Smooth muscle cell (in vitro differentiated cells): ENCODE measurements at regions not wholly inside any gene's neighbourhood (a gene's known extent, or its start where the extent isn't known, plus 50 kb on each side); places are given as distances from the start of the nearest gene placed in this dataset.

Experiments
- DNase-seq: peaks from one replicate; lab custom pipeline; 2025; ENCODE audit not compliant: unreplicated experiment; lab: John Stamatoyannopoulos, UW
- H2AFZ ChIP-seq: fragments of 200-600 bp; sonication (generic); 2 replicates; pipeline ENCODE4 v1.6.0; 2016; ENCODE audit warnings: antibody characterized with exemption, low read depth, mild to moderate bottlenecking
- H3F3A ChIP-seq: fragments of 200-600 bp; sonication (generic); 2 replicates; pipeline ENCODE4 v1.6.0; 2017; ENCODE audit warnings: antibody characterized with exemption, low read depth
- H3K27ac ChIP-seq: fragments of 200-600 bp; sonication (generic); 2 replicates; pipeline ENCODE4 v1.5.1; 2016; ENCODE audit warnings: low read depth, mild to moderate bottlenecking
- H3K27me3 ChIP-seq: fragments of 200-600 bp; sonication (generic); 2 replicates; pipeline ENCODE4 v1.6.1; 2016; ENCODE audit warnings: low read depth, mild to moderate bottlenecking
- H3K36me3 ChIP-seq: fragments of 200-600 bp; sonication (generic); 2 replicates; pipeline ENCODE4 v1.5.1; 2016; ENCODE audit warnings: low read depth
- H3K4me1 ChIP-seq: fragments of 200-600 bp; sonication (generic); 2 replicates; pipeline ENCODE4 v1.5.1; 2016; ENCODE audit warnings: low read depth
- H3K4me2 ChIP-seq: fragments of 200-600 bp; sonication (generic); 2 replicates; pipeline ENCODE4 v1.6.0; 2016; ENCODE audit warnings: mild to moderate bottlenecking
- H3K4me3 ChIP-seq: fragments of 200-600 bp; sonication (generic); 2 replicates; pipeline ENCODE4 v1.5.1; 2016; ENCODE audit warnings: mild to moderate bottlenecking
- H3K79me2 ChIP-seq: fragments of 200-600 bp; sonication (generic); 2 replicates; pipeline ENCODE4 v1.6.0; 2016; ENCODE audit warnings: low read depth, mild to moderate bottlenecking
- H3K9ac ChIP-seq: fragments of 200-600 bp; sonication (generic); 2 replicates; pipeline ENCODE4 v1.6.0; 2016; ENCODE audit warnings: low read depth
- H3K9me3 ChIP-seq: fragments of 200-600 bp; sonication (generic); replicated peaks from 2 replicates; pipeline ENCODE4 v1.5.1; 2016; ENCODE audit warnings: low read depth
- H4K20me1 ChIP-seq: fragments of 200-600 bp; sonication (generic); 2 replicates; pipeline ENCODE4 v1.6.0; 2016; ENCODE audit warnings: low read depth
- CTCF ChIP-seq: fragments of 200-600 bp; sonication (generic); IDR thresholded peaks from 2 replicates; pipeline ENCODE4 v1.5.1; 2017; ENCODE audit warnings: borderline replicate concordance, mild to moderate bottlenecking, antibody characterized with exemption; ENCODE audit not compliant: insufficient read depth, poor library complexity, severe bottlenecking
- WGBS: methylation state at CpG from one replicate; pipeline ENCODE4 v1.1.7; 2016; ENCODE audit warnings: low lambda C conversion rate; 5-methylcytosine and 5-hydroxymethylcytosine counted together

GRCh38 chr3:17836919-17837318 lies 94.5 kb upstream of the TBC1D5 start:
- H3K9me3 ChIP-seq = no peaks in the 10 kb centered on the region
- no peaks in the 10 kb centered on the region for H3K79me2 ChIP-seq
- no peaks in the 10 kb centered on the region for H3K4me1 ChIP-seq
- no peaks in the 10 kb centered on the region for H3K36me3 ChIP-seq
- no peak overlapping the region for H3K27ac ChIP-seq
- no peak overlapping the region for H3K4me3 ChIP-seq
- 89% methylated on average over 6 of the region's 6 CpGs for WGBS
- no peaks in the 10 kb centered on the region for H4K20me1 ChIP-seq
- H3F3A ChIP-seq = no peaks in the 10 kb centered on the region
- no peak for TF ChIP-seq CTCF
- no peak overlapping the region for H3K4me2 ChIP-seq
- no peak overlapping the region for H2AFZ ChIP-seq
- no peak for DNase-seq
- H3K27me3 ChIP-seq = peaks cover 32% of the 10 kb centered on the region
- no peak overlapping the region for H3K9ac ChIP-seq

DNA sequence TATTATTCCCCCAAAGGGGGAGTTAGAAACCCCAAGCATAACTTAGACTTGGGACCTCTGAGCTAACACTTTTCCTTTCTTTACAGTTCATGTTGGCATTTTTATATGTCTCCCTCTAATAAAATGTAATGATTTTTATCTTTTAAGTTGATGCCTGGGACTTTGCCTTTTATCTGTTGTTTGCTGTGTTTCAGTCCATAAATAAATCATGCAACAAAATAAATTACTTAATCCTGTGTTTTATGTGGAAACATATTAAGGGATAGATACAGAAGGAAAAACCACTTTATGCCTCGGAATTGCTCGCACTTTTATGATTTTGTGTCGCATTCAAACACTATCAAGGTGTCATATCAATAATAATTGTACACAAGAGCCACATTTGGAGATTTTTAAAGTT lies 93.7 kb upstream of the TBC1D5 start:
- Histone ChIP-seq H3K9ac (no peak overlapping the region), H2AFZ (no peak overlapping the region), H3K27me3 (peaks cover 32% of the 10 kb centered on the region), H3F3A (no peaks in the 10 kb centered on the region), H3K4me1 (no peaks in the 10 kb centered on the region), H3K79me2 (no peaks in the 10 kb centered on the region), H3K4me2 (no peak overlapping the region), H3K4me3 (no peak overlapping the region), H3K9me3 (no peaks in the 10 kb centered on the region), H4K20me1 (no peaks in the 10 kb centered on the region), H3K27ac (no peak overlapping the region), H3K36me3 (no peaks in the 10 kb centered on the region)
- WGBS = 74% methylated on average over 3 of the region's 3 CpGs
- TF ChIP-seq CTCF = no peak
- no peak for DNase-seq

DNA sequence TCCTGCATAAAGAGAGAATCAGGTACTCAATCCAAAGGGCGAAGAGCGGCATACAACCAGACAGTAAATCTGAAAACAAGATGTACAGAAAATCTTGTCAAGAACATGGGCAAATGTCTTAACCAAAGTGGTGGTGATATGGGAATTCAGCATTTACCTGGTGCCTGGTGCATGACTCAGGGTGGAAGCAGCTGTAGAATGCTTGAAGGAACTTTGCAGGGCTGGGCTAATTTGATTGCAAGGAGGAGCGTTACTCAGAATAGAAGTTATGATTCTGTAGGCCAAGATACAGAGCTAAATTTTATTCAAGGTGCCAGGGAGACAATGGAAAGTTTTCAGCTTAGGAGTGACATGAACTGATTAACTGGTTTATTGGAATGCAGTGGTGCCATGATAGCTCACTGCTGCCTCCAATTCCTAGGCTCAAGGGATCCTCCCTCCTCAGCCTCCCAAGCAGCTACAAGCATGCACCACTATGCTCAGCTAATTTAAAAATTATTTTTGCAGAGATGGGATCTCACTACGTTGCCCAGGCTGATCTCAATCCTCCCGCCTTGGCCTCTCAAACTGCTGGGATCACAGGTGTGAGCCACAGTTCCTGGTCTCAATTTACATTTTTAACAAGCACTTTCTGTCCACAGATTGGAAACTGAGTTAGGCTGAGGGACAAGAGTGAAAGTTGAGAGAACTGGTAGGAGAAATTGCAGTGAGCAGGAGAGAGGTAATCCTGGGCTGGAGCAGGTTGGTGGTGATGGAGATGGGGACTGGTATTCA lies 91.5 kb upstream of the TBC1D5 start:
- Histone ChIP-seq H2AFZ (no peak overlapping the region), H3K4me1 (no peaks in the 10 kb centered on the region), H3K9ac (no peak overlapping the region), H3K27me3 (peaks cover 20% of the 10 kb centered on the region), H4K20me1 (no peaks in the 10 kb centered on the region), H3K36me3 (no peaks in the 10 kb centered on the region), H3K4me3 (no peak overlapping the region), H3K79me2 (no peaks in the 10 kb centered on the region), H3K4me2 (no peak overlapping the region), H3K9me3 (no peaks in the 10 kb centered on the region), H3F3A (no peaks in the 10 kb centered on the region), H3K27ac (no peak overlapping the region)
- DNase-seq = no peak
- no peak for TF ChIP-seq CTCF
- 90% methylated on average over 5 of the region's 5 CpGs for WGBS

DNA sequence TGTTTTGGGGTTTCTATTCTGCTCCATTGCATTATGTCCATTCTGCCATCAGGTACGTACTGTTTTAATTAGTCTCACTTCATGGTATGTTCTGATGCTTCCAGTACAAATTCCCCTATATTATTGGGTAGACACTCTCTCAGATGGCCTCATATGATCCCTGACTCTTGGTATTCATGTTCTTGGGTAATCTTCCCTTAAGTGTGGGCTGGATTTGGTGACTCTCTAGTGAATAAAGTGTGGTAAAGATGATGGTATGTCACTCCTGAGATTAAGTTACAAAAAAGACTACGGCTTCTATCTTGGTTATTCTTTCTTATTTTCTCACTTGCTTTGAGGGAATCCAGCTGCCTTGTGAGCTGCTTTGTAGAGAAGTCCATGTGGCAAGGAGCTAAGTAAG lies 89.6 kb upstream of the TBC1D5 start:
- H3K4me1 ChIP-seq = no peaks in the 10 kb centered on the region
- no peak for DNase-seq
- 87% methylated on average over 2 of the region's 2 CpGs for WGBS
- H3K4me2 ChIP-seq = no peak overlapping the region
- no peaks in the 10 kb centered on the region for H3F3A ChIP-seq
- TF ChIP-seq CTCF = no peak
- no peaks in the 10 kb centered on the region for H3K9me3 ChIP-seq
- no peak overlapping the region for H3K9ac ChIP-seq
- H3K27me3 ChIP-seq = peaks cover 16% of the 10 kb centered on the region
- no peaks in the 10 kb centered on the region for H3K79me2 ChIP-seq
- no peaks in the 10 kb centered on the region for H4K20me1 ChIP-seq
- no peak overlapping the region for H2AFZ ChIP-seq
- H3K27ac ChIP-seq = no peak overlapping the region
- H3K36me3 ChIP-seq = no peaks in the 10 kb centered on the region
- H3K4me3 ChIP-seq = no peak overlapping the region
